WTC11 (cell line): ENCODE measurements at regions not wholly inside any gene's neighbourhood (a gene's known extent, or its start where the extent isn't known, plus 50 kb on each side); places are given as distances from the start of the nearest gene placed in this dataset.

Experiments used
- ATAC-seq: fragments of 200-7000 bp; cut with Tn5 transposase; 2 replicates; pipeline ENCODE4 v1.10.0; 2021; ENCODE audit warnings: mild to moderate bottlenecking, moderate library complexity
- CTCF ChIA-PET: fragments of 300-600 bp; sonication (Branson Sonifier 250); formaldehyde crosslinking; loops from one replicate; lab custom pipeline; 2021; ENCODE audit warnings: antibody characterized with exemption; lab: Charles Lee
- POLR2A ChIA-PET: fragments of 350-600 bp; sonication (Branson Sonifier 250); formaldehyde crosslinking; loops from one replicate; lab custom pipeline; 2021; ENCODE audit warnings: antibody characterized with exemption; lab: Charles Lee
- DNase-seq: peaks from one replicate; pipeline ENCODE4 v3.0.0; 2021; ENCODE audit warnings: low spot score
- H3K27ac Mint-ChIP-seq: 2 replicates; pipeline ENCODE4 v1.8.0; 2021; ENCODE audit warnings: mixed read lengths
- H3K27me3 Mint-ChIP-seq: 2 replicates; pipeline ENCODE4 v1.8.0; 2021; ENCODE audit warnings: low read depth, mild to moderate bottlenecking, moderate library complexity, mixed read lengths
- H3K36me3 Mint-ChIP-seq: 2 replicates; pipeline ENCODE4 v1.8.0; 2021; ENCODE audit warnings: mixed read lengths
- H3K4me1 Mint-ChIP-seq: 2 replicates; pipeline ENCODE4 v1.8.0; 2022; ENCODE audit warnings: mixed read lengths
- H3K4me3 Mint-ChIP-seq: 2 replicates; pipeline ENCODE4 v1.8.0; 2021; ENCODE audit warnings: mild to moderate bottlenecking, moderate library complexity, mixed read lengths
- H3K9me3 Mint-ChIP-seq: 2 replicates; pipeline ENCODE4 v1.8.0; 2021; ENCODE audit warnings: mixed read lengths
- AFF4 ChIP-seq: sonication (generic); formaldehyde crosslinking; IDR thresholded peaks from 2 replicates; pipeline ENCODE4 v1.8.1; 2023; ENCODE audit warnings: mild to moderate bottlenecking, missing genetic modification reagents, borderline replicate concordance
- AR ChIP-seq: fragments of 250-450 bp; sonication (Bioruptor Pico); IDR thresholded peaks from 2 replicates; pipeline ENCODE4 v1.9.0; 2021; ENCODE audit warnings: mild to moderate bottlenecking
- ATF6 ChIP-seq: sonication (generic); formaldehyde crosslinking; IDR thresholded peaks from 2 replicates; pipeline ENCODE4 v1.8.1; 2023; ENCODE audit warnings: mild to moderate bottlenecking, missing genetic modification reagents
- CBFB ChIP-seq: sonication (generic); formaldehyde crosslinking; IDR thresholded peaks from 2 replicates; pipeline ENCODE4 v1.8.1; 2022; ENCODE audit warnings: mild to moderate bottlenecking, low read depth, missing genetic modification reagents
- CDX4 ChIP-seq: fragments of 250-450 bp; sonication (Bioruptor Pico); IDR thresholded peaks from 2 replicates; pipeline ENCODE4 v1.9.0; 2021; ENCODE audit warnings: moderate library complexity, mild to moderate bottlenecking, inconsistent platforms, borderline replicate concordance
- EMX1 ChIP-seq: fragments of 250-450 bp; sonication (Bioruptor Pico); IDR thresholded peaks from 2 replicates; pipeline ENCODE4 v1.8.0; 2021; ENCODE audit warnings: mild to moderate bottlenecking
- FOXP1 ChIP-seq: sonication (generic); formaldehyde crosslinking; IDR thresholded peaks from 2 replicates; pipeline ENCODE4 v1.8.0; 2022; ENCODE audit warnings: missing genetic modification reagents, mild to moderate bottlenecking, moderate library complexity, borderline replicate concordance
- JAZF1 ChIP-seq: fragments of 250-450 bp; sonication (Bioruptor Pico); IDR thresholded peaks from 2 replicates; pipeline ENCODE4 v1.9.0; 2021; ENCODE audit warnings: moderate library complexity, mild to moderate bottlenecking, inconsistent platforms
- KAT7 ChIP-seq: sonication (generic); formaldehyde crosslinking; IDR thresholded peaks from 2 replicates; pipeline ENCODE4 v1.8.1; 2023; ENCODE audit warnings: missing genetic modification reagents, mild to moderate bottlenecking, borderline replicate concordance
- MAX ChIP-seq: sonication (generic); formaldehyde crosslinking; IDR thresholded peaks from 2 replicates; pipeline ENCODE4 v1.8.0; 2022; ENCODE audit warnings: mild to moderate bottlenecking, missing genetic modification reagents
- NFATC4 ChIP-seq: fragments of 250-450 bp; sonication (Bioruptor Pico); IDR thresholded peaks from 2 replicates; pipeline ENCODE4 v1.9.0; 2021; ENCODE audit warnings: mild to moderate bottlenecking
- PREB ChIP-seq: sonication (generic); formaldehyde crosslinking; IDR thresholded peaks from 2 replicates; pipeline ENCODE4 v1.8.1; 2022; ENCODE audit warnings: mild to moderate bottlenecking, missing genetic modification reagents, moderate library complexity, borderline replicate concordance
- ZNF121 ChIP-seq: sonication (generic); formaldehyde crosslinking; IDR thresholded peaks from 2 replicates; pipeline ENCODE4 v1.8.0; 2023; ENCODE audit warnings: missing genetic modification reagents
- ZNF416 ChIP-seq: fragments of 250-450 bp; sonication (Bioruptor Pico); IDR thresholded peaks from 2 replicates; pipeline ENCODE4 v1.9.0; 2021; ENCODE audit warnings: mild to moderate bottlenecking, inconsistent platforms
- ZNF532 ChIP-seq: fragments of 250-450 bp; sonication (Bioruptor Pico); IDR thresholded peaks from 2 replicates; pipeline ENCODE4 v1.9.0; 2021; ENCODE audit warnings: mild to moderate bottlenecking, borderline replicate concordance

- no peak overlapping the region for H3K27ac Mint-ChIP-seq
Measured at GRCh38 chr12:88377973-88378372, 202.3 kb downstream of the KITLG start.

GRCh38 chr12:88381466-88381865 is 198.8 kb downstream of the KITLG start:
- ChIA-PET POLR2A (no interaction called here), CTCF (no interaction called here)
- H3K27ac Mint-ChIP-seq, result no peak overlapping the region
- TF ChIP-seq PREB (no peak), AFF4 (CRISPR knock-in tag) (no peak), AR (CRISPR knock-in tag) (no peak), ATF6 (CRISPR knock-in tag) (no peak), KAT7 (CRISPR knock-in tag) (no peak), JAZF1 (CRISPR knock-in tag) (no peak), EMX1 (CRISPR knock-in tag) (no peak), NFATC4 (no peak), CBFB (CRISPR knock-in tag) (no peak), MAX (CRISPR knock-in tag) (no peak), ZNF416 (CRISPR knock-in tag) (no peak), FOXP1 (CRISPR knock-in tag) (no peak), ZNF121 (CRISPR knock-in tag) (no peak)
- no peaks in the 10 kb centered on the region for H3K4me1 Mint-ChIP-seq
- H3K27me3 Mint-ChIP-seq, result no peaks in the 10 kb centered on the region
- no peaks in the 10 kb centered on the region for H3K36me3 Mint-ChIP-seq
- ATAC-seq, result no peak
- no peak overlapping the region for H3K4me3 Mint-ChIP-seq
- peaks cover 23% of the 10 kb centered on the region for H3K9me3 Mint-ChIP-seq
- DNase-seq, result no peak

More at GRCh38 chr12:88377973-88378372, 202.3 kb downstream of the KITLG start:
- Mint-ChIP-seq H3K9me3 (peaks cover 7% of the 10 kb centered on the region), H3K36me3 (no peaks in the 10 kb centered on the region), H3K4me3 (no peak overlapping the region), H3K27me3 (no peaks in the 10 kb centered on the region), H3K4me1 (no peaks in the 10 kb centered on the region)
- DNase-seq (no peak), ATAC-seq (no peak)
- no peak for TF ChIP-seq CDX4 (CRISPR knock-in tag)
- no peak for TF ChIP-seq ZNF532 (CRISPR knock-in tag)
- POLR2A ChIA-PET, result no interaction called here
- CTCF ChIA-PET, result no interaction called here
